Stimulated activated CD4-positive, alpha-beta T cell treated with anti-CD3 and anti-CD28 coated beads, Interleukin-4, amount 100 ng/mL, for 24 hours (primary cell): ENCODE measurements at regions not wholly inside any gene's neighbourhood (a gene's known extent, or its start where the extent isn't known, plus 50 kb on each side); places are given as distances from the start of the nearest gene placed in this dataset.
"Not testable (repeated sequence)": the region's sequence is repeated elsewhere in the genome, so short reads cannot be mapped to it uniquely, and the experiment has no call there.

ENCODE experiments used
- DNase-seq: peaks from one replicate; pipeline ENCODE4 v3.0.0-alpha.2; 2020

DNA sequence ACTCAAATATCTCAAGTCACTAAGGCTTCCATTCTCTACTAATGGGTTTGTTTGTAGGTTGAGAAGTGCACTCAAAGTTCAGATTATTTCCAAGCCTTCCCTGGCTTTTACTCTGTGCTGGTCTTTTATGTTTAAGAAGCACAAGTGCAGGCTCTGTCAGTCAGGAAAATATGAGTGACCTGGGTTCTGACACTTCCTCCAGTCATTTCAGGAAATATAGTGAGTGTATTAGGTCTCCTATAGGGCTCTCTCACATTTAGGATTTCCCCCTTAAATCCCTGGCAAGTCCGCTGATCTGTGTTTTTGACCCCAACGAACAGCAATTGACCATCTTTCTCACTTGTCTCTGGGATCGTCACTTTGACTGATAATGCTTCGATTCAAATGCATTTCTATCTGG lies 210.2 kb downstream of the ARPP21 start:
- no peak for DNase-seq

DNA sequence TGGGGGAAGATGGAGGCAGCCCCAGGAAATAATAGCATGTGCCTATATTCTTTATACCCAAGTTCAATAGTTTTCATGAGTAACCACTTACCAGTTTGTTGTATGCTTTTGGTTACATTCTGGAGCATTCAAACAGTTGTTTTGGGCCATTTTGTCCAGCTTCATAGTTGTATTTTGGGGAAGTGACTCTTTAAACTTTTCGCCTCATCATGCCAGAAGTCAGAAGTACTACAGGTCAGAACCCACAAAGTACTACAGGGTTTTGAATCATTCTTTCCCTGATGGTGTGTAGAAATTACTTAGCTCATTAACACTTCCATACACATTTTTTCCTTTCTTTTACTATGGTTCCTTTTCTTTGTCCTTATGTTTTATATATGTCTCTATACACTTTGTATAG lies 210.6 kb downstream of the ARPP21 start:
- no peak for DNase-seq

DNA sequence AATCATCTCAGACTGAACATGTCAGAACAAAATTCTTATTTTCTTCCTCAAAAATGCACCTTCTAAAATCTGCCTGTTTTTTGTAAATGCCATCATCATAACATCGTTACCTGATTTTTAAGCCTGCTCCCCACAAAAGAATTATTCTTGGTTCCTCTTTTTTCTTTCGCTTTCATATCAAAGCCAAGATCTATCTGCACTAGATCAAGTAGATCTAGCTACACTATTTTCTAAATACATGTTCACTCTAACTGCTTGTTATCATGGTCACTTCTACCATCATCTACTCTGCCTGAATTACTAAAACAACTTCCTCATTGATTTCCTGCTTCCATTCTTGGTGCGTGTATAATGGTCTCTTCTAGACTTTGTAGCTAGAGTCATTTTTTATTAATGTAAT lies 217.7 kb downstream of the ARPP21 start:
- no peak for DNase-seq

DNA sequence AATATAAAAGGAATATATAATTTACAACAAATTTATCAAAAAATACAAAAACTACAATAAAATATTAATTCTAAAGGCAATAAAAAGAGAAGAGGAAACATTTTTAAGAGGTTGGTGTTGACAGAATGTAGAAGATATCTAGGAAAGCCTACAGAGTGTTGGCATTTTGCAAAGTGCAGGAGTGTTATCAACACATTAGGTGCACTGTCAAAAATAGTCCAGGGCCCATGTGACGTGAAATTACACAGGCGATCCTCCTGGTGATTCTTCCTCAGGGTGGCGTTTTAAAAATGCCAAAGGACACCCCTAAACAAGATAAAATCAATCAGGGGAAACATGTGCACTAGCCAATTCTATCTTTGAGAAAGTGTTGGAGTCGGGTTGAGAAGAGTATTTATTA lies 222.7 kb downstream of the ARPP21 start:
- no peak for DNase-seq

DNA sequence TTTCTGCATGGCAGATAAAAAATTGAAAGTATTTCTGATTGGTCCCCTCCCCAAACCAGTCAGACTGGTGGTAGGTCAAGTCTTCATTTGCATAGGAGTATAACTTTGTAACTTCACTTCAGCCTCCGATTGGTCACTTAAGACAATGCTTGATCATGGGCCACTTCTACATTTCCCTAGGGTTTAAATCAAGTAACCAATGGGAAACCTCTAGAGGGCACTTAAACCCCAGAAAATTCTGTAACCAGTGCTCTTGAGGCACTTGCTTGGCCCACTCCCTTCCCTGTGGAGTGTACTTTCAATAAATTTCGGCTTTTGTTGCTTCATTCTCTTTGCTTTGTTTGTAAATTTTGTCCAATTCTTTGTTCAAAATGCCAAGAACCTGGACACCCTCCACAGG lies 225.5 kb downstream of the ARPP21 start:
- no peak for DNase-seq

DNA sequence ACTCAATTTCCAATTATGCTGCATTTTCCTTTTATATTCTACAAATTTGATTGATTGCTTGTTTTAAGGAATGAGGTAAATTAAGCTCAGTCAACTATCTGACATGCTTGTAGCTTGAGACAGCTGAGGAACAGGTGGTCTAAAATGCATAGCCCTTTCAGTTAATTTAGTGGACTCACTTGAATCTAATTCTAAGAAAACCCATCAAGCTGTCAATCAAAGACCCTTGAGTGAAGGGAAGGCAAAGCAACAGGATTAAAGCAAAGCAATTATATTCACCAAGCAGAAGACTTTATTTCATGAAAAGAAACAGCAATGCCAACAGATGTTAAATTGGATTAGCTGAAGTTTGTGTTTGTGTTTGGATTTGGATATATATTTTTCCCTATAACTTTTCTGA lies 228.5 kb downstream of the ARPP21 start:
- no peak for DNase-seq

DNA sequence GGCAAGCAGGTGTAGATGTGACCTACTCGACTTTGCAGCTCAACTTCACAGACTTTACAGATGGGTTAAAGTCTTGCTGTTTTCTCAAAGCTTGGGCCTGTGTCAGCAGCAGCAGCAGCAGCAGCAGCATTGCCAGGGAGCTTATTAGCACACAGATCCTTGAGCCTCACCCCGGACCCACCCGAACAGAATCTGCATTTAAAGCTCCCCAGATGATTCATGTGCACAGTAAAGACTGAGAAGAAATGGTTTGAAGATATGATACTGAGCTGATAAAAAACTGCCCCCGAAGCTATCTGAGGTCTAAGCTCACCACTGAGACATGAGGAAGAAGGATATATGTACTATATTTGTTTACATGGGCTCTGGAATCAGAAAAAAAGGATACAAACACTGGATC lies 231.7 kb downstream of the ARPP21 start:
- no peak for DNase-seq

DNA sequence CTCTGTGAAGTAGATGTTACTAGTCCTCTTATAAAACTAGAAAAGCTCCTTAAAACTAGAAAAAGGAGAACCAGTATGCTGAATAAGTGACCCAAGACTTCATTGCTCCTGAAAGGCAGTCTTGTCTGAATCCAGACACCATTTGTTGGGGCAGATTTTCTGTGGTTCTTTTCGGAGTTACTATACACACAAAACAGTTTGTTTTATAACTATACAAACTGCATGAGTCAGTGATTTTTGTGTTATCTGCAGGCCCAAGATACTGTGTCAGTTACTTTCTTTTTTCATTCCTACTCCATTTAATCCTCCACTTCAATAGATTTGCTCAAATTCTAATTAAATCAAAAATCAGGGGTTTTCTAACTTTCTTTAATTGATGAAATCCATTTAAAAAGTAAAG lies 244.6 kb downstream of the ARPP21 start:
- DNase-seq: no peak

DNA sequence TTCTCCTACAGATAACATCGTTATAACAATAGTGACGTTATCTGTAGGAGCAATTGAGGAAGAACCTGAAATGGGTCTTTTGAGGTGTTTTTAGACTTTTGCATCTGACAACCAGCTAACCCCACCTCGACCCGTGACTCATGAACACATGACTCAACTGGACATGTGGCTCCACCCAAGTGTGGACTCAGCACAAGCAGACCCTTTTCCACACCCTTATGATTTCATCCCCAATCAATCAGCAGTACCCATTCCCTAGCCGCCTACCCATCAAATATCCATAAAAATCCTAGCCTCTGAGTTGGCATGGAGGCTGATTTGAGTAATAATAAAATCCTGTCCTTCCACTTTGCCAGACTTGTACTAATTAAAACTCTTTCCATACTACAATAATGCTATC lies 255.4 kb downstream of the ARPP21 start:
- no peak for DNase-seq

DNA sequence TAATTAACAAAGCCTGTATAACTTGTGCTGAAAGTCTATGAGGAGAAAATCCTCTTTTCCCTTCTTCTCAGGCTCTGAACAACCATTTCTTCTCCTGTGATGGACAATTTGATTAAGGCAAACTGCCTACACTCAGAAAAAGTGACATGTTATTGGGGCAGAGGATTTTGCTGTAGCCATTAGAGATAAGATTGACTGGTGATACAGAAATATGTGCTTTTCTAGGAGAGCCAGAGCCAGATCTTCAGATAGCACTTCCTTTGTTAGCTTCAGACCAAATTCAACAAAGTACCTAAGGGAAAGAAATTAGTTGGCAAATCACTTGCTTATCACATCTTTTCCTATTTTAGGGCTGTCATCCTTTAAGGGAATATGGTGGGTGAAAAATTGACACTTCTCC lies 259.9 kb downstream of the ARPP21 start:
- DNase-seq: no peak

DNA sequence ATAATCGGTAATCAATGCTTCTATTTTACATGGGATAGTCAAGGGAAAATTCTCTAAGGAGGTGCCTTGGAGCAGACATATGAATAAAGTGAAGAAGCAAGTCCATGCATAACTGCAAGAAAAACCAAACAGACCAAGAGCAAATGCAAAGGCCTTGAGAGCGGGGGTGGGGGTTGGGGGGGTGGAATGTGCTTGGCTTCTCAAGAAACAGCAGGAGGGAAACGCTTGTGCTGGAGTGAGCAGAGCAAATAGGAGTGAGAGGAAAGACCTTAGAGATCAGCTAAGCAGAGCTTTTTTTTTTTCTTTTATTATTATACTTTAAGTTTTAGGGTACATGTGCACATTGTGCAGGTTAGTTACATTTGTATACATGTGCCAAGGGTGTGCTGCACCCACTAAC lies 260.8 kb downstream of the ARPP21 start:
- DNase-seq: no peak

DNA sequence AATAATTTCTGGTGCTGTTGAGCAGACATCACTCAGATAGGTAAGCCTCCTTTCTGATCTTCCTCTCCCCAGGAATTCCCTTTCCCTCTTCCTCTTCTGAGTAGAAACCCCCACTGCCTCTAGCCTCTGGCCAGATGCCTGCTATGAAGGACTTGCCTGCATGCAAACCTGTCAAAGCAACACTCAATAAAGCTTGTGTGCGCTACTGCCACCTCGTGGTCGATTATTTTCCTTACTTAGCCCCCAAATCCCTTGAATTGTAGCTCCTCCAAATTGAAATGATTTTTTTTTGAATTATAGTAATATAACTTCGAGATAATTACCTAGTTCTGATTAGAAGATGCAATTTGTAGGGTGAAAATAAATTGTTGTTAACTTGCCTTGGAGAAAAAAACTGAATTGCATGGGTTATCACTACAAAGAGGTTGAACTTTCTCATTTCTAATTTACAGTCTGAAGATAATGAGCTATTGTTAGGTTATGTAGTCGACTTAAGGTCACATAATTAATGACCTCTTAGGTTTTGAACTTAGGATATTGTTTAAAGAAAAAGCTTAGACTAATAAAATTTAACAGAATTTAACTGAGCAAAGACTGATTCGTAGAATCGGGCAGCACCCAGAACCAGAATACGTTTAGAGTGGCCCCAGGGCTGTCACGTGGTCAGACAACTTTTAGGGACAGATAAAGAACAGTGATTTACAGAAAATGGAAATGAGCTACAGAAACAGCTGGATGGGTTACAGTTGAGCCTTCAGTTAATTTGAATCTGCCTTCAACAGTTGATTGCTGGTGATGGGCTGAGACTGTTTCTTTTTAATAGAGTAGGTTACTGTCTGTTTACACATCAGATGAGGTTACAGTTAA lies 269.3 kb downstream of the ARPP21 start:
- peak; percentile 36 for DNase-seq

DNA sequence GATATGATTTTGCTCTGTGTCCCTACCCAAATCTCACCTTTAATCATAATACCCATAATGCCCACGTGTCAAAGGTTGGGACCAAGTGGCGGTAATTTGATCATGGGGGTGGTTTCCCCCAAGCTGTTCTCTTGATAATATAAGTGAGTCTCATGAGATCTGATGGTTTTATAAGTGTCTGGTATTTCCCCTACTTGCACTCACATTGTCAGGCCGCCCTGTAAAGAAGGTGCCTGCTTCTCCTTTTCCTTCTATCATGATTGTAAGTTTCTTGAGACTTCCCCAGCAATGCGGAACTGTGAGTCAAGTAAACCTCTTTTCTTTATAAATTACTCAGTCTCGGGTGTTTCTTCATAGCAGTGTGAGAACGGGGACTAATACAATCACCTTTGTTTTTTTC lies 279.8 kb downstream of the ARPP21 start:
- DNase-seq: no peak

DNA sequence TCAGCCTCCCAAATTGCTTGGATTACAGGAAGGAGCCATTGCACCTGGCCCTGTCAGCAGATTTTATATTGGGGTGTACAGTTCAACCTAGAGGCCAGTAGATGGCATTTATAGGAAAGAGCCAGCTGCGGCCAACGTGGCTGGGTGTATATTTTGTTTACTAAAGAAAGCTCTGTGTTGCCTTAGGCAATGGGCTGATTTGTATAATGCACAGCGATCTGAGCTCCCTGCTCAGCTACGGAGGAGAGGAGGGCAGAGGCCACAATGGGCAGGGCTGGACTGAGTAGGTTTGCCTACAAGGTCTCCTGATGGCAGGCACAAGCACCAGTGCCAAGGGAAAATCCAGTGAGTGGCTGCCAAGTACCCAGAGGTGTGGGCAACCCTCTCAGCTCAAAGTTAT lies 282.4 kb downstream of the ARPP21 start:
- DNase-seq: no peak

DNA sequence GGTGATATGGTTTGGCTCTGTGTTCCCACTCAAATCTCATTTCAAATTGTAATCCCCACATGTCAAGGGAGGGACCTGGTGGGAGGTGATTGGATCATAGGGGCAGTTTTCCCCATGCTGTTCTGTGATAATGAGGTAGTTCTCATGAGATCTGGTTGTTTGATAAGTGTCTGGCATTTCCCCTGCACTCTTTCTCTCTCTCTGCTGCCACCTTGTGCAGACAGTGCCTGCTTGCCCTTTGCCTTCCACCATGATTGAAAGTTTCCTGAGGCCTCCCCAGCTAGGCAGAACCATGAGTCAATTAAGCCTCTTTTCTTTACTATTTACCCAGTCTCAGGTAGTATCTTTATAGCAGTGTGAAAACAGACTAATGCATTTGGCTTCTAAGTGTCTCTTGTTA lies 284.7 kb downstream of the ARPP21 start:
- DNase-seq: not testable (repeated sequence)

DNA sequence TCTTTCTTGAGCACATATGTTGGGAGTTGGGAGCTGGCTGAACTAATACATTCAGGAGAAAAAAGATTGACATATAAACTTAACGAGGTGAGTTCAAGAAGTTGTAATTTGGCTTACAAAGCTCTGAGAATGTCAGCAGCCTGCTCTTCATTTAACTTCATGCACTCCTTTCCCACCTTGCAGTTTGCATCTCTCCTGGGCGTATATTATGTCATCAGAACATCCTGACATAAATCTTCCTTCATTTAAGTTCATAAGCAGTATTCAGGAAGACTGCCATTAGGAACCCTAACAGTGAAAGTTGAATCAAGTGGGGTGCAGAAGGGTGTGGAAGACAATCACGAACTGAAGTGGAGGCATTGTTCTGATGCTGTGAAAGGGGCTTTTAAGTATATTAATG lies 288.1 kb downstream of the ARPP21 start:
- no peak for DNase-seq

DNA sequence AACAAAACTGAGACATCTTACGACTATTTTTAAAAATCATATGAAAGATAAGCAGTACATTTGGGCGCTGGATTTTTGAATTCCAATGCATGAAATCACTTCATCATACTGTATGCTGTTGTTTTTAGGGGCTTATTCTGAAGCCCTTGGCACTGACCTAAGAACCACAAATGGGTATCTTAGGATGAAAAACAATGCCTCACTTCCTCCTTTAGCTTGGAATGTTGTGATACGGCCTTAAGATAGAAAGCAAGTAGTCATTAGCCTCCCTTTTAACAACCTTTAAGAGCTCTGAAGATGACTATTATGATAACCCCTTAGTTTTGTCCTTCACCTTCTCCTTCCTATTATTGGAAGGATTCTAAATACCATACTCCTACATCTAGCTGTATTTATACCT lies 289.8 kb downstream of the ARPP21 start:
- DNase-seq: no peak

DNA sequence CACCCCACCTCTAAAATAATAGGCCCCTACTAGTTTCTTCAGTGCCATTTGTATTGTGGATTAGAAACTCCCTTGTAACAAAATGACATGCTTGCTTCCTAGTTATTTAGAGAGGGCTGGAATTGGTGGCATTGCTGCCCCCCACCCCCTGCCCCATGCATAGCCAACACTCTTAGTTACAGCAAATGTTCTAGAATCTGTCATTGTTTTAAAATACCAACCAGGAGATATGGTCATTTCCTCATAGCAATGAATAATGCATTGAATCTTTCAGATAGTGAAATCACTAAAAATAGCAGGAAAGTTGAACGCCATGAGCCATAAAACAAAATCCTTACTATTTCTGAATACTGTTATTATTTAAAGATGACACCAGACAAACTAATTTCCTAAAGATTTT lies 292.5 kb downstream of the ARPP21 start:
- no peak for DNase-seq

DNA sequence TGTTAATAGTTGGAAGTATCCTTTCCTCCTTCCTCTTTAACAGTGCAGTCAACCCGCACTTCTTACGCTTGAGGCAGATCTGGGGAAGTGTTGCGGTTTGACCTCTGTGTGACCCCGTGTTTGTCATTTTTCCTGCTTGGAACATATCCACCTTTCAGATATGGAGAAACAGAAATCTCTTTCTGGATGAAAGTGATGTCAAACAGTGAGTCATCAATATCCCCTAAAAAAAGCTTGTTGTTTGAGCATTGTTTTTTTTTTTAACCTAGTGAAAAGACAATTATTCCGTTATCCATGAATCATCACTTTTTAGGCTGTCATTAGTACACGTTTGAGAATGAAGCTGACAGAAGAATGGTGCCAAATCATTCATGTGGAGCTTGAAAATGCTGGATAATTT lies 293.7 kb downstream of the ARPP21 start:
- DNase-seq: no peak

DNA sequence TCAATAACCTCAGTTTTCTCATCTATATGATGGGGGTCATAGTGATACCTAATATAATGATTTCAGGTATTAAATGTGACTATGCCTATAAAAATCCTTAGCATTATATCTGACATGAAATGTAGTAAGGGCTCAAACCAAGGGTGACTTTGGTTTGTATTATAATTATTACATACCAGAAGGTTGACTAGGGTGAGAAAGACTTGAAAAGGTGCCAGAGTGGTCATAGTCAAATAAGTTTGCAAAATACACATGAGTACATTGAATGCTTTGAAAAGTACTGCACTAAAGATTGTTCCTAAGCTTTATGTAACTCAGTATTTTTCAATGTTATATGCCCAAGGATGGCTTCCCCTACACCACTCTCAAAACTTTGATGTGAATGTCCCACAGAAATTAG lies 297.2 kb downstream of the ARPP21 start:
- no peak for DNase-seq

DNA sequence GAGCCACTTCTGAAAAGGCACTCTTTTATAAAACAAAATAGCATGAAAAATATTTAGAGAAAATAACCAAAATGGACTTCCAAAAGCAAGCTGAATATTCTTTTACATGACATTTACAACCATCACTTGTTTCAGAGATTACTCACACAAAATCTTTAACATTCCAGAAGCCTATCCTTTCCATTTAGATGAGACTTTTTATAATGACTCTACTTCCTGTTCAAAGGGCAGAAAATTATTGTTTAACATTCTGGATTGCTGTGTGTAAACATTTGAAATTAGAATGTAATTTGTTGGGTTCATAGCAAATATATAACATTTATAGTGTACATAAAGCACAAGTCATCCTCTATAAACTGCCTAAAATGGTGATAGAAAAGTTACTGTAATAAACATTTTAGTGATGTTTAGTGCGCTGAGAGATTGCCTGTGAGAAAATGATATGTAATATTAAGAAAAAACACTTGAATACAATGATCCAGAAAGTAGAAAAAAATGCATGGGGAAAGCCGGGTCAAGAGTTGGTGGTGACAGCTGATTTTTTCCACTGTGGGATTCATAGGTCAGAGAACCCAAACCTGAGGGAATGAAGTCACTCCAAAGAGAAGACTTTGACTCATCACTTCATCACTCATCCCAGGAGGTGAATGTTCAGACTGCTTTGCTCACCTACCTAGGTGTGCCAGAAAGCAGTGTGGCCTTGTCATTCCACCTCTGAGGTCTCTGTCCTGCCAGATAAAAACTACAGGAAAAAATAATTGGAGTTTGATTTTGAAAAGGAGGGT lies 305.8 kb downstream of the ARPP21 start:
- DNase-seq: no peak

DNA sequence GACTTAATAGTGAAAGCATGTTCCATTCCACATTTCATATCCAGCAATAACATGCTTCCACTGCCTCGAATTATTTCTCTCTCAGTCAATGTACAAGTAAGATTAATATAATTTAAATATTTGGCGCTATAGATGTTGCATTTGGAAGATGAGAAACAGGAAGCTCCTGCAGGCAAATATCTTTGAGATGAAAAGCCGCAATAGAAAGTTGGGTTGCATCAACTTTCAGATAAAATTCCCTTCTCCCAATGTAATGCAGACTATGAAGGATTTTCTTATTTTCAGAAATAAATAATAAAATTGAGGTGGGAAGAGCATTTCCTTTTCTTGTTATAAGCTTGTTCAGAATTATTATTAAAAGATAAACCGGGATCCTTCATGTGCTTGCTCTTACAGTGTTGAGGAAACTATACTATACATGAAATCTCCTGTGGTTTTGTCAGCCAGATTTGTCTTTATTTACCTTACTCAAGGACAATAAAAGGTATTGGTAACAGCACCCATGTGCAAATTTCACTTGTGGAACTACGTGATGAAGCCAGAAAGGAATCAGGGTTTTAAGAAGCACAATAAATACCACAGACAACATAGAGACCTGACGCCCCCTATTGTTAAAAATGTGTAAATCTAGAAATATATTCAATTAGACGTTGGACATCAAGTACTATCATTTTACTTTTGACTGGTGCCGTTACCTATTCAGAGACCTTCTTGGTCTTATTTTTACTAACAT lies 307.0 kb downstream of the ARPP21 start:
- DNase-seq: no peak

DNA sequence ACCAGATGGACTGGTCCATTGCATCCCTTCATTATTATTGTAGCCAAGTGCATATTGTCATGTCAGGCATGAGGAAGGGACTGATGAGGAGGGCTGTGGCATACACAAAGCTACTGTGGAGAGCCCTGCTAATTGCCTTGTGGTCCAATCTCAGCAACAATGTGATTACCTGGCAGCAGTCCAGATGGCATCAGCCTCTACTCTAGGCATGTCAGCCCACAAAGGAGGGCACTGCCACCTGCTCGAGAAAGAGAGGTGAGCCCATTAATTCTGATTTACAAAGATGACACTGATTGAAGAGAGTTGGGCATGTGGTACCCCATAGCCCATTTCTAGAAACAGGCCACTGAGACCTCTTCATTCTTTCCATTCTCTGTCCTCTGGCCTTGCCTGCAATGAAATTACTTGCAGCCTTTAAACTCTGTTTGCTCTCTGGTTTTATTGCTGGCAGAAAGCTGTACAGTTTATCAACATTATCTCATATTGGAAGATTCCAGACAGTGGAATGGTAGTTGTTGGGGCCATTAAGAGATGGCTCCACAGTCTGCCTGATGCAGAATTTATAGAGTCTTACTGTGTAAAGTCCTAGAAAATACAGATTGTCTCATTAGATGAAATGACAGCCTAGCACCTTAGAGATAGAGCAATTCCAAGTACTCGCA lies 307.7 kb downstream of the ARPP21 start:
- no peak for DNase-seq
